Esophagus squamous epithelium (tissue), 5 donors: ENCODE measurements at regions not wholly inside any gene's neighbourhood (a gene's known extent, or its start where the extent isn't known, plus 50 kb on each side); places are given as distances from the start of the nearest gene placed in this dataset.

Experiments used
- DNase-seq: peaks from one replicate; lab custom pipeline; 2025; lab: John Stamatoyannopoulos, UW
- H3K27ac ChIP-seq, 4 donors: fragments of 200-600 bp; sonication (generic); one replicate each; pipeline ENCODE4 v1.5.1; 2016 to 2019; ENCODE audit warnings: mild to moderate bottlenecking in 1 of 4
- H3K27me3 ChIP-seq, 4 donors: fragments of 200-600 bp; sonication (generic); 1 replicate in 3 of 4; 2 replicates in 1 of 4; pipeline versions ENCODE4 v1.5.1 to v1.6.0; 2017 to 2021; ENCODE audit warnings: antibody characterized with exemption in 1 of 4
- H3K36me3 ChIP-seq, 3 donors: fragments of 200-600 bp; sonication (generic); one replicate each; pipeline ENCODE4 v1.5.1; 2016 to 2019
- H3K4me1 ChIP-seq, 3 donors: fragments of 200-600 bp; sonication (generic); one replicate each; pipeline ENCODE4 v1.5.1; 2017 to 2019
- H3K4me3 ChIP-seq, 4 donors: fragments of 200-600 bp; sonication (generic); 1 replicate in 3 of 4; 2 replicates in 1 of 4; pipeline ENCODE4 v1.5.1; 2016 to 2019; ENCODE audit warnings: mild to moderate bottlenecking in 2 of 4, moderate library complexity in 1 of 4
- H3K9me3 ChIP-seq, 3 donors: fragments of 200-600 bp; sonication (generic); one replicate each; pipeline ENCODE4 v1.5.1; 2016 to 2019
- CTCF ChIP-seq, 6 experiments: fragments of 450-650 bp in 4 of 6; fragments of 200-600 bp in 2 of 6; sonication (generic) in 2 of 6; IDR thresholded peaks; one replicate each; pipeline ENCODE4 v1.5.1; 2016 to 2019; ENCODE audit warnings: antibody characterized with exemption in 6 of 6, mild to moderate bottlenecking in 4 of 6, moderate library complexity in 4 of 6
- POLR2A ChIP-seq, 4 donors: fragments of 450-650 bp; IDR thresholded peaks; one replicate each; pipeline ENCODE4 v1.6.1; 2017; ENCODE audit warnings: antibody characterized with exemption in 4 of 4, mild to moderate bottlenecking in 4 of 4, moderate library complexity in 3 of 4
- WGBS, 2 donors: methylation state at CpG; one replicate each; pipeline ENCODE4 v1.1.5; 2018; 5-methylcytosine and 5-hydroxymethylcytosine counted together
- intact Hi-C: fragments of 100-400 bp; cut with DNase I; formaldehyde crosslinking; loops from one replicate; pipeline ENCODE4 v1.15.0; 2022
- donor health status: DM: yes; HTN: yes; CAD: no.

- Histone ChIP-seq H3K27ac (peak overlapping the region in 3 of 4 donors; percentile 61 to 85 (median 65)), H3K4me1 (peaks cover 9 to 50% (median 29%) of the 10 kb centered on the region in 3 donors), H3K27me3 (no peaks in the 10 kb centered on the region), H3K9me3 (no peaks in the 10 kb centered on the region), H3K4me3 (no peak overlapping the region), H3K36me3 (no peaks in the 10 kb centered on the region)
- no peak for TF ChIP-seq POLR2A (IDR thresholded peaks at IDR 0.05)
- TF ChIP-seq CTCF (IDR thresholded peaks at IDR 0.05), result no peak
- DNase-seq, result no peak
- intact Hi-C loops, result no loop called here
- WGBS, 2 donors, result 86 to 92% methylated on average over 3 of the region's 3 CpGs
These were observed 139.1 kb downstream of the VAPA start for GRCh38 chr18:10052871-10053270.

GRCh38 chr18:10053861-10054260 is 140.0 kb downstream of the VAPA start:
- 77 to 87% methylated on average over 5 of the region's 5 CpGs for WGBS, 2 donors

GRCh38 chr18:10054366-10054765 is 140.6 kb downstream of the VAPA start:
- H3K27me3 ChIP-seq, result no peaks in the 10 kb centered on the region

More at GRCh38 chr18:10053861-10054260, 140.0 kb downstream of the VAPA start:
- TF ChIP-seq POLR2A (IDR thresholded peaks at IDR 0.05) (no peak), CTCF (IDR thresholded peaks at IDR 0.05) (no peak)
- no peaks in the 10 kb centered on the region for H3K9me3 ChIP-seq
- H3K27ac ChIP-seq, result no peak overlapping the region
- H3K4me3 ChIP-seq, result no peak overlapping the region
- intact Hi-C loops, result no loop called here
- H3K27me3 ChIP-seq, result no peaks in the 10 kb centered on the region
- H3K4me1 ChIP-seq, result peaks cover 18 to 56% (median 39%) of the 10 kb centered on the region in 3 donors
- no peak for DNase-seq
- no peaks in the 10 kb centered on the region for H3K36me3 ChIP-seq

GRCh38 chr18:10055125-10055750 is 141.4 kb downstream of the VAPA start:
- Histone ChIP-seq H3K27ac (no peak overlapping the region), H3K36me3 (no peaks in the 10 kb centered on the region), H3K4me3 (no peak overlapping the region), H3K27me3 (no peaks in the 10 kb centered on the region), H3K4me1 (peaks cover 18 to 59% (median 48%) of the 10 kb centered on the region in 3 donors), H3K9me3 (no peaks in the 10 kb centered on the region)
- 86 to 90% methylated on average over 10 of the region's 10 CpGs for WGBS, 2 donors
- TF ChIP-seq CTCF (IDR thresholded peaks at IDR 0.05) (no peak), POLR2A (IDR thresholded peaks at IDR 0.05) (no peak)
- no peak for DNase-seq
- intact Hi-C loops, result no loop called here

More at GRCh38 chr18:10054366-10054765, 140.6 kb downstream of the VAPA start:
- Histone ChIP-seq H3K27ac (no peak overlapping the region), H3K4me3 (no peak overlapping the region), H3K9me3 (no peaks in the 10 kb centered on the region), H3K36me3 (no peaks in the 10 kb centered on the region), H3K4me1 (peaks cover 18 to 58% (median 41%) of the 10 kb centered on the region in 3 donors)
- DNase-seq, result no peak
- no peak for TF ChIP-seq CTCF (IDR thresholded peaks at IDR 0.05)
- TF ChIP-seq POLR2A (IDR thresholded peaks at IDR 0.05), result no peak
- intact Hi-C loops, result no loop called here
- 91 to 92% methylated on average over 9 to 10 of the region's 10 CpGs for WGBS, 2 donors

- H3K4me3 ChIP-seq, result no peak overlapping the region
- intact Hi-C loops, result no loop called here
- peak overlapping the region in 1 of 4 donors; percentile 69 for H3K27ac ChIP-seq
- H3K4me1 ChIP-seq, result peaks cover 18 to 63% (median 58%) of the 10 kb centered on the region in 3 donors
- TF ChIP-seq CTCF (IDR thresholded peaks at IDR 0.05) (no peak), POLR2A (IDR thresholded peaks at IDR 0.05) (no peak)
- H3K9me3 ChIP-seq, result no peaks in the 10 kb centered on the region
- no peaks in the 10 kb centered on the region for H3K27me3 ChIP-seq
- no peak for DNase-seq
- WGBS, 2 donors, result 94 to 96% methylated on average over 5 to 11 of the region's 12 CpGs
- no peaks in the 10 kb centered on the region for H3K36me3 ChIP-seq
These were observed 142.7 kb downstream of the VAPA start for GRCh38 chr18:10056506-10056905.
